Lower lobe of right lung (tissue), 2 donors: ENCODE measurements at regions not wholly inside any gene's neighbourhood (a gene's known extent, or its start where the extent isn't known, plus 50 kb on each side); places are given as distances from the start of the nearest gene placed in this dataset.

Experiments
- ATAC-seq, 2 donors: fragments of 200-7000 bp; cut with Tn5 transposase; one replicate each; pipeline ENCODE4 v1.9.1; 2020 to 2022; ENCODE audit warnings: mild to moderate bottlenecking in 2 of 2, moderate library complexity in 2 of 2
- DNase-seq: peaks from one replicate; pipeline ENCODE4 v3.0.0-alpha.2; 2020
- H3K27ac ChIP-seq: fragments of 200-600 bp; one replicate; pipeline ENCODE4 v1.8.0; 2022
- H3K27me3 ChIP-seq: fragments of 200-600 bp; one replicate; pipeline ENCODE4 v1.8.0; 2022; ENCODE audit warnings: low read depth
- H3K36me3 ChIP-seq: fragments of 200-600 bp; one replicate; pipeline ENCODE4 v1.8.0; 2022; ENCODE audit warnings: mild to moderate bottlenecking
- H3K4me1 ChIP-seq: fragments of 200-600 bp; one replicate; pipeline ENCODE4 v1.8.0; 2022
- H3K4me3 ChIP-seq: fragments of 200-600 bp; one replicate; pipeline ENCODE4 v1.8.0; 2022; ENCODE audit warnings: mild to moderate bottlenecking
- H3K9me3 ChIP-seq: fragments of 200-600 bp; one replicate; pipeline ENCODE4 v1.8.0; 2022
- intact Hi-C: fragments of 100-400 bp; cut with DNase I; formaldehyde crosslinking; loops from one replicate; pipeline ENCODE4 v1.11.0; 2022
- TF ChIP-seq, protein P1 (sequence below): fragments of 200-600 bp; IDR thresholded peaks from one replicate; pipeline ENCODE4 v1.8.0; 2022; ENCODE audit warnings: antibody characterized with exemption, mild to moderate bottlenecking
- donor health status: DM: no; HTN: yes; CAD: no; lungs with severe emphysema.

DNA sequence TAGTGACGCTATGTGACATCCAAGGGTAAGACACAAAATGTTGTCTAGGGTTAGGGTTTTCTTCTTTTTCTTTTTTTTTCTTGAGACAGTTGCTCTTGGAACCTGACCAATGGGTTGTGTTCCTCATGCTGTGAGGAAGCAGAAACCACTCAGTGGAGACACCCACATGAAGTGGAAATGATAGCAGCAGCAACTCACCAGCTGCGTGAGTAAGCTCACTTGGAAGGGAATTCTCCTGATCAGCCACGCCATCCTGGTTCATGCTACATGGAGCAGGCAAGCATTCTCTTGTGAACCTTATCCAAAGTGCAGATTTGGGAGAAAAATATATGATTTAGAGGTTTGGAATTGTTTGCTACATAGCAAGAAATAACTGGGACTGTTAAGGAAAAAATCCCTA, 863.7 kb downstream of the EPHA4 start:
- no peaks in the 10 kb centered on the region for H3K4me1 ChIP-seq
- H3K9me3 ChIP-seq: no peaks in the 10 kb centered on the region
- no peaks in the 10 kb centered on the region for H3K36me3 ChIP-seq
- TF ChIP-seq, protein P1, sequence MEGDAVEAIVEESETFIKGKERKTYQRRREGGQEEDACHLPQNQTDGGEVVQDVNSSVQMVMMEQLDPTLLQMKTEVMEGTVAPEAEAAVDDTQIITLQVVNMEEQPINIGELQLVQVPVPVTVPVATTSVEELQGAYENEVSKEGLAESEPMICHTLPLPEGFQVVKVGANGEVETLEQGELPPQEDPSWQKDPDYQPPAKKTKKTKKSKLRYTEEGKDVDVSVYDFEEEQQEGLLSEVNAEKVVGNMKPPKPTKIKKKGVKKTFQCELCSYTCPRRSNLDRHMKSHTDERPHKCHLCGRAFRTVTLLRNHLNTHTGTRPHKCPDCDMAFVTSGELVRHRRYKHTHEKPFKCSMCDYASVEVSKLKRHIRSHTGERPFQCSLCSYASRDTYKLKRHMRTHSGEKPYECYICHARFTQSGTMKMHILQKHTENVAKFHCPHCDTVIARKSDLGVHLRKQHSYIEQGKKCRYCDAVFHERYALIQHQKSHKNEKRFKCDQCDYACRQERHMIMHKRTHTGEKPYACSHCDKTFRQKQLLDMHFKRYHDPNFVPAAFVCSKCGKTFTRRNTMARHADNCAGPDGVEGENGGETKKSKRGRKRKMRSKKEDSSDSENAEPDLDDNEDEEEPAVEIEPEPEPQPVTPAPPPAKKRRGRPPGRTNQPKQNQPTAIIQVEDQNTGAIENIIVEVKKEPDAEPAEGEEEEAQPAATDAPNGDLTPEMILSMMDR: no peak
- no peak for ATAC-seq
- intact Hi-C loops: no loop called here
- H3K27ac ChIP-seq: no peak overlapping the region
- no peak overlapping the region for H3K4me3 ChIP-seq
- H3K27me3 ChIP-seq: peaks cover 3% of the 10 kb centered on the region
- DNase-seq: no peak

DNA sequence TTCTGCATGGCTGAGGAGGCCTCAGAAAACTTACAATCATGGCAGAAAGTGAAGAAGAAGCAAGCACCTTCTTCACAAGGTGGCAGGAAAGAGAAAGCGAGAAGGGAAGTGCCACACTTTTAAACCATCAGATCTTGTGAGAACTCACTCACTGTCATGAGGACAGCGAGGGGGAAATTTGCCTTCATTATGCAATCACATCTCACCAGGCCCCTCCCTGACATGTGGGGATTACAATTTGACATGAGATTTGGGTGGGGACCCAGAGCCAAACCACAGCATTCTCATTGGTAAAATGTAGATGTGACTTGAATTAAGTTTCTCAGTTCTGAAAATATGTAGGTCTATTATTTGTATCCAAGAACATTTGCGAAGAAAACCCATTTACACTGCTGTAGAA, 854.8 kb downstream of the EPHA4 start:
- no peaks in the 10 kb centered on the region for H3K9me3 ChIP-seq
- H3K27me3 ChIP-seq: no peaks in the 10 kb centered on the region
- H3K4me1 ChIP-seq: no peaks in the 10 kb centered on the region
- no peak for ATAC-seq
- intact Hi-C loops: no loop called here
- no peaks in the 10 kb centered on the region for H3K36me3 ChIP-seq
- no peak for DNase-seq
- H3K4me3 ChIP-seq: no peak overlapping the region
- H3K27ac ChIP-seq: no peak overlapping the region
- TF ChIP-seq, protein P1: no peak

DNA sequence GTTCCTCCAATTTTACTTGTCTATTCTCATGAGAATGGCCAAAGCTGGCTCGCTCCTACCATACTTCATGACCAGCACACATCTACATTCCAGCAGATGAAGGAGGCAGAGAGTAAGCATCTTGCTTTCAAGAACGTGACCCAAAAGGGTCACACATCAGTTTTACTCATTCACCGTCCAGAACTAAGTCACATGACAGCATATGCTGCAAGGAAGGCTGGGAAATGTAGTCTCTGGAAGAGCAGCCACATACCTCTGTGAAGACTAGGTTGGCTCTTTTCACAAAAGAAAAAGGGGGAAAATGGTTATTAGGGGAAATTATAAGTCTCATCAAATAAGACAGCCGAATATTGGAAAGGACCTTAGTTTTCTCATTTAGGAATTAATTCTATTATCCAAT, 835.3 kb downstream of the EPHA4 start:
- H3K9me3 ChIP-seq: no peaks in the 10 kb centered on the region
- intact Hi-C loops: no loop called here
- no peak overlapping the region for H3K4me3 ChIP-seq
- no peaks in the 10 kb centered on the region for H3K36me3 ChIP-seq
- DNase-seq (no peak), ATAC-seq (no peak)
- H3K4me1 ChIP-seq: no peaks in the 10 kb centered on the region
- H3K27me3 ChIP-seq: no peaks in the 10 kb centered on the region
- TF ChIP-seq, protein P1: no peak
- H3K27ac ChIP-seq: no peak overlapping the region

DNA sequence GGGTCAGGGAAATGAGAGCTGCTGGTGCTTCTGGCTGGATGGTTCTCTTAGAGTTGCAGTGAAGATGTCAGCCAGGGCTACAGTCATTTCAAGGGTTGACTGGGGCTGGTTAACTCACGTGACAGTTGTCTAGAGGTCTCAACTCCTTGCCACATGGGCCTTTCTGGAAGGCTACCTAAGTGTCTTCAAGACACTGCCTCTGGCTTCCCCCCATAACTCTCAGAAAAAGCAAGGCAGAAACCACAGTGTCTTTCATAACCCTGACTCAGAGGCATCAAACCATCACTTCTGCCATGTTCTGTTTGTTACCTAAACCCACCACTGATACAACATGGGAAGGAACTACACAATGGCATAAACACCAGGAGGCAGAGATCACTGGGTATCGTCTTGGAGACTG, 828.9 kb downstream of the EPHA4 start:
- no peak overlapping the region for H3K27ac ChIP-seq
- no peak overlapping the region for H3K4me3 ChIP-seq
- no peaks in the 10 kb centered on the region for H3K27me3 ChIP-seq
- no peak for ATAC-seq
- no peak for DNase-seq
- H3K9me3 ChIP-seq: no peaks in the 10 kb centered on the region
- intact Hi-C loops: no loop called here
- H3K36me3 ChIP-seq: no peaks in the 10 kb centered on the region
- no peaks in the 10 kb centered on the region for H3K4me1 ChIP-seq
- TF ChIP-seq, protein P1: no peak

DNA sequence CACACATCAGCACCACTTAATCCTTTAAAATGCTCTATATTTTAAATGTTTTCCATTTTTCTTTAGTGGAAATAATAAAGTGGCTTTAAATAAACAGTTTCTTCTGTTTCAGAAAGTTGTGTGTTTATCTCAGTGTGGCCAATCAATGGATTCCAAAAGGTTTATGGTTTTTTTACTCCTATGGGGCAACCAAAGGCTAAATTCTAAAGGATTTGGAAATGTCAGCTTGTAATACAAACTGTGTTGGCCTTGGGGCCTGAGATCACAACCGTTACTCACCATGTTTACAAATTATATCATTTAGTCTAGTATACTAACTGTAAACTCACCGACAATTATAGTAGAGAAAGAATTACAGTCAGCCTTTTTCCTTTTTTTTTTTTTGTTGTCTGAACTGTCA, 827.2 kb downstream of the EPHA4 start:
- DNase-seq (no peak), ATAC-seq (no peak)
- Histone ChIP-seq H3K9me3 (no peaks in the 10 kb centered on the region), H3K4me3 (no peak overlapping the region), H3K27ac (no peak overlapping the region), H3K27me3 (no peaks in the 10 kb centered on the region), H3K4me1 (no peaks in the 10 kb centered on the region), H3K36me3 (no peaks in the 10 kb centered on the region)
- intact Hi-C loops: no loop called here
- TF ChIP-seq, protein P1: no peak

DNA sequence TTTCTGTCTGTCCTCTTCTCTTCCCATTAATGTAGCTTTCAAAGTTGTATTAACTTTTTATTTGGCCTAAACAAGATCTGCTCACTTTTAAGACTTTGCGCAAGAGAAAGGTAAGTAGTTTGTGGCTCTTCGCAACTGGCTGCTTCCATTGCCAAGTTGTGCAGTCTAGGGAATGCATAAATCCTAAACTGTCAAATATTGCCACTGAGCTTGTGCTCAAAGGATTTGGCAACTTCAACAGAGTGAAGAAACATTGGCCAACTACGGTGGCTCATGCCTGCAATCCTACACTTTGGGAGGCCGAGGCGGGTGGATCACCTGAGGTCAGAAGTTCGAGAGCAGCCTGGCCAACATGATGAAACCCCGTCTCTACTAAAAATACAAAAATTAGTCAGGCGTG, 826.4 kb downstream of the EPHA4 start:
- ATAC-seq: no peak
- Histone ChIP-seq H3K27me3 (no peaks in the 10 kb centered on the region), H3K4me1 (no peaks in the 10 kb centered on the region), H3K27ac (no peak overlapping the region), H3K36me3 (no peaks in the 10 kb centered on the region), H3K9me3 (no peaks in the 10 kb centered on the region), H3K4me3 (no peak overlapping the region)
- no peak for DNase-seq
- TF ChIP-seq, protein P1: no peak
- intact Hi-C loops: no loop called here
